HEK293 (cell line): ENCODE measurements at regions not wholly inside any gene's neighbourhood (a gene's known extent, or its start where the extent isn't known, plus 50 kb on each side); places are given as distances from the start of the nearest gene placed in this dataset.

ENCODE experiments used
- CTCF ChIA-PET: fragments of 350-600 bp; formaldehyde crosslinking; extraction: SDS; loops from one replicate; lab custom pipeline; 2021; ENCODE audit warnings: antibody characterized with exemption; lab: Yijun Ruan, JAX
- POLR2A ChIA-PET: fragments of 300-600 bp; formaldehyde crosslinking; extraction: SDS; loops from one replicate; lab custom pipeline; 2020; ENCODE audit warnings: antibody characterized with exemption, inconsistent platforms; lab: Yijun Ruan, JAX
- H3K27ac ChIP-seq: fragments of 200-500 bp; sonication (Bioruptor generic); 2 replicates; pipeline ENCODE4 v1.5.1; 2014; ENCODE audit warnings: low read depth, low read length, control low read depth, inconsistent platforms; ENCODE audit errors: extremely low read depth
- H3K36me3 ChIP-seq, 2 experiments: fragments of 200-500 bp in 1 of 2; sonication (Bioruptor generic) in 1 of 2; 1 replicate in 1 of 2; 2 replicates in 1 of 2; pipeline ENCODE4 v1.5.1; 2014 to 2017; ENCODE audit warnings: inconsistent platforms in 2 of 2, low read length in 2 of 2; ENCODE audit not compliant: control insufficient read depth in 2 of 2, insufficient read depth in 1 of 2
- H3K4me1 ChIP-seq: fragments of 200-500 bp; sonication (Bioruptor generic); 2 replicates; pipeline ENCODE4 v1.5.1; 2014; ENCODE audit warnings: mild to moderate bottlenecking, low read length, inconsistent platforms; ENCODE audit not compliant: control insufficient read depth, insufficient read depth
- H3K4me3 ChIP-seq: 2 replicates; pipeline ENCODE4 v1.5.1; 2011; ENCODE audit warnings: low read depth, mild to moderate bottlenecking, control low read depth, low read length, moderate library complexity
- H3K9me3 ChIP-seq: fragments of 200-500 bp; sonication (Bioruptor generic); 2 replicates; pipeline ENCODE4 v1.5.1; 2014; ENCODE audit warnings: low read depth, low read length, inconsistent platforms; ENCODE audit not compliant: control insufficient read depth, insufficient read depth
- CTCF ChIP-seq: fragments of 450-650 bp; formaldehyde crosslinking; IDR thresholded peaks from 2 replicates; pipeline ENCODE4 v1.5.1; 2016; ENCODE audit warnings: missing biosample characterization, missing genetic modification characterization
- GFI1B ChIP-seq: fragments of 450-650 bp; formaldehyde crosslinking; IDR thresholded peaks from 2 replicates; pipeline ENCODE4 v1.5.1; 2016; ENCODE audit warnings: missing biosample characterization, missing genetic modification characterization
- KLF17 ChIP-seq: fragments of 450-650 bp; formaldehyde crosslinking; IDR thresholded peaks from 2 replicates; pipeline ENCODE4 v1.5.1; 2016; ENCODE audit warnings: missing biosample characterization, missing genetic modification characterization
- MEIS1 ChIP-seq: sonication (generic); formaldehyde crosslinking; IDR thresholded peaks from 2 replicates; pipeline ENCODE4 v1.8.1; 2022; ENCODE audit warnings: missing genetic modification reagents, mild to moderate bottlenecking, borderline replicate concordance
- PRDM1 ChIP-seq: fragments of 450-650 bp; formaldehyde crosslinking; IDR thresholded peaks from 2 replicates; pipeline ENCODE4; 2016; ENCODE audit warnings: missing biosample characterization, missing genetic modification characterization
- SCRT1 ChIP-seq: fragments of 450-650 bp; formaldehyde crosslinking; IDR thresholded peaks from 2 replicates; pipeline ENCODE4 v1.5.1; 2016; ENCODE audit warnings: missing biosample characterization, missing genetic modification characterization, borderline replicate concordance
- ZBTB20 ChIP-seq: fragments of 450-650 bp; formaldehyde crosslinking; IDR thresholded peaks from 2 replicates; pipeline ENCODE4 v1.5.1; 2016; ENCODE audit warnings: missing biosample characterization, missing genetic modification characterization
- ZBTB44 ChIP-seq: fragments of 450-650 bp; IDR thresholded peaks from 2 replicates; pipeline ENCODE4 v1.5.1; 2018; ENCODE audit warnings: missing biosample characterization, mild to moderate bottlenecking, missing genetic modification characterization
- ZNF114 ChIP-seq: fragments of 450-650 bp; formaldehyde crosslinking; IDR thresholded peaks from 2 replicates; pipeline ENCODE4 v1.5.0; 2017; ENCODE audit warnings: missing biosample characterization, missing genetic modification characterization
- ZNF366 ChIP-seq: fragments of 450-650 bp; formaldehyde crosslinking; conservative IDR thresholded peaks from 2 replicates; pipeline ENCODE4 v1.5.1; 2016; ENCODE audit warnings: missing biosample characterization, missing genetic modification characterization
- ZNF394 ChIP-seq: fragments of 450-650 bp; formaldehyde crosslinking; IDR thresholded peaks from 2 replicates; pipeline ENCODE4 v1.5.1; 2016; ENCODE audit warnings: missing biosample characterization, missing genetic modification characterization, mild to moderate bottlenecking, moderate library complexity, borderline replicate concordance
- ZNF501 ChIP-seq: fragments of 450-650 bp; formaldehyde crosslinking; IDR thresholded peaks from 2 replicates; pipeline ENCODE4 v1.5.1; 2016; ENCODE audit warnings: missing biosample characterization, missing genetic modification characterization
- ZNF530 ChIP-seq: fragments of 450-650 bp; formaldehyde crosslinking; IDR thresholded peaks from 2 replicates; pipeline ENCODE4 v1.5.1; 2016; ENCODE audit warnings: low read depth, missing biosample characterization, missing genetic modification characterization
- ZNF626 ChIP-seq: fragments of 450-650 bp; sonication (Bioruptor Pico); formaldehyde crosslinking; IDR thresholded peaks from 2 replicates; pipeline ENCODE4 v1.5.1; 2018; ENCODE audit warnings: missing biosample characterization, missing genetic modification characterization, inconsistent platforms
- ZNF654 ChIP-seq: fragments of 450-650 bp; formaldehyde crosslinking; IDR thresholded peaks from 2 replicates; pipeline ENCODE4 v1.5.1; 2016; ENCODE audit warnings: low read depth, missing biosample characterization, missing genetic modification characterization
- ZNF658 ChIP-seq: fragments of 450-650 bp; formaldehyde crosslinking; IDR thresholded peaks from 2 replicates; pipeline ENCODE4; 2016; ENCODE audit warnings: missing biosample characterization, missing genetic modification characterization
- ZNF660 ChIP-seq: fragments of 450-650 bp; IDR thresholded peaks from 2 replicates; pipeline ENCODE4 v1.5.1; 2018; ENCODE audit warnings: missing biosample characterization, mild to moderate bottlenecking, missing genetic modification characterization
- ZNF777 ChIP-seq: fragments of 450-650 bp; formaldehyde crosslinking; IDR thresholded peaks from 2 replicates; pipeline ENCODE4 v1.5.1; 2017; ENCODE audit warnings: missing biosample characterization, missing genetic modification characterization, borderline replicate concordance

GRCh38 chr6:128727500-128727899 is 155.4 kb upstream of the LAMA2 start:
- H3K9me3 ChIP-seq, result no peaks in the 10 kb centered on the region
- ChIA-PET POLR2A (no interaction called here), CTCF (interaction anchor here (0.6 kb wide), 1 partner anchor 1256 kb away, joined by 3 read pairs; no protein-coding TSS in a partner anchor)
- H3K36me3 ChIP-seq, result no peaks in the 10 kb centered on the region
- TF ChIP-seq KLF17 (tag by site-specific recombination) (no peak), PRDM1 (tag by site-specific recombination) (0 out of 2 replicates have a peak, but pooled peaks have one; percentile 22)
- TF ChIP-seq, all 188 proteins: peak for 1
- Histone ChIP-seq H3K27ac (no peak overlapping the region), H3K4me3 (no peak overlapping the region), H3K4me1 (no peaks in the 10 kb centered on the region)

GRCh38 chr6:128725271-128726233 is 157.4 kb upstream of the LAMA2 start:
- TF ChIP-seq GFI1B (tag by site-specific recombination) (no peak), MEIS1 (CRISPR knock-in tag) (peak; percentile 40; the same call in 1 of the 2 replicates), ZNF660 (tag by site-specific recombination) (0 out of 2 replicates have a peak, but pooled peaks have one; percentile 22), ZNF654 (tag by site-specific recombination) (peak; percentile 37), ZNF501 (tag by site-specific recombination) (no peak), ZNF114 (tag by site-specific recombination) (no peak), CTCF (peak; percentile 18; the same call in 1 of the 2 replicates)
- ChIA-PET CTCF (interaction anchor here (0.6 to 2.5 kb wide), 29 partner anchors 8 to 1275 kb away, joined by 3 to 26 read pairs (median 3); no protein-coding TSS in a partner anchor), POLR2A (no interaction called here)
- H3K9me3 ChIP-seq, result no peaks in the 10 kb centered on the region
- no peak overlapping the region for H3K4me3 ChIP-seq
- H3K27ac ChIP-seq, result no peak overlapping the region
- no peaks in the 10 kb centered on the region for H3K36me3 ChIP-seq
- H3K4me1 ChIP-seq, result no peaks in the 10 kb centered on the region

GRCh38 chr6:128724738-128725137 is 158.2 kb upstream of the LAMA2 start:
- no peak for TF ChIP-seq ZNF501 (tag by site-specific recombination)
- no peak for TF ChIP-seq ZBTB44
- TF ChIP-seq ZNF394 (tag by site-specific recombination), result no peak
- TF ChIP-seq ZNF777, result no peak
- TF ChIP-seq ZNF366 (tag by site-specific recombination), result no peak
- TF ChIP-seq SCRT1 (tag by site-specific recombination), result no peak
- no peak for TF ChIP-seq ZNF660 (tag by site-specific recombination)
- no peak for TF ChIP-seq ZNF658 (tag by site-specific recombination)
- no peak for TF ChIP-seq ZBTB20 (tag by site-specific recombination)
- TF ChIP-seq ZNF626 (tag by site-specific recombination), result no peak
- no peak for TF ChIP-seq ZNF530 (tag by site-specific recombination)
- Histone ChIP-seq H3K27ac (no peak overlapping the region), H3K4me3 (no peak overlapping the region), H3K4me1 (no peaks in the 10 kb centered on the region), H3K36me3 (no peaks in the 10 kb centered on the region), H3K9me3 (no peaks in the 10 kb centered on the region)
- CTCF ChIA-PET, result interaction anchor here (0.6 to 2.5 kb wide), 10 partner anchors 10 to 1274 kb away, joined by 3 to 26 read pairs (median 4); no protein-coding TSS in a partner anchor
- POLR2A ChIA-PET, result no interaction called here
